ENCODE measurements at regions not wholly inside any gene's neighbourhood (a gene's known extent, or its start where the extent isn't known, plus 50 kb on each side); places are given as distances from the start of the nearest gene placed in this dataset.

GRCh38 chr2:166766220-166766619, 122.1 kb upstream of the XIRP2 start:
- FAIRE-seq = no peak
- no peak overlapping the region for H2AFZ ChIP-seq (ENCODE audit: control insufficient read depth, low read length)
- H3K4me2 ChIP-seq (ENCODE audit: control insufficient read depth, extremely low read depth, insufficient read depth, low read depth, low read length) = no peak overlapping the region
- H3K27ac ChIP-seq (ENCODE audit: control insufficient read depth, insufficient read depth, low read length) = no peak overlapping the region
- TF ChIP-seq CTCF (optimal IDR thresholded peaks at IDR 0.05 in 1 of 3, IDR thresholded peaks at IDR 0.05 in 1 of 3, conservative IDR thresholded peaks at IDR 0.05 in 1 of 3; ENCODE audit: extremely low read depth in 1 of 3, insufficient read depth in 2 of 3, low read length in 3 of 3) = no peak
- no peak for TF ChIP-seq EZH2 (IDR thresholded peaks at IDR 0.05; ENCODE audit: low read length)
- no peak overlapping the region for H3K4me3 ChIP-seq (ENCODE audit: control insufficient read depth in 2 of 3, extremely low read depth in 1 of 3, insufficient read depth in 2 of 3, low read depth in 1 of 3, low read length in 3 of 3)
- DNase-seq (ENCODE audit: low read depth, low spot score) = no peak
- no peaks in the 10 kb centered on the region for H3K4me1 ChIP-seq (ENCODE audit: control insufficient read depth, extremely low read depth, insufficient read depth, low read length)
- no peaks in the 10 kb centered on the region for H3K9me1 ChIP-seq (ENCODE audit: control insufficient read depth, extremely low read depth, insufficient read depth, low read length)
- no peaks in the 10 kb centered on the region for H3K36me3 ChIP-seq (ENCODE audit: control insufficient read depth in 2 of 2, extremely low read depth in 1 of 2, insufficient read depth in 2 of 2, low read length in 2 of 2)
- no peaks in the 10 kb centered on the region for H3K9me3 ChIP-seq (ENCODE audit: control insufficient read depth, low read depth, low read length)
- no peak overlapping the region for H3K9ac ChIP-seq (ENCODE audit: control insufficient read depth, extremely low read depth, insufficient read depth, low read length)
- dilution Hi-C loops (cut with MboI; ENCODE audit: extremely low pct_ligation_motif_present, low sequenced_read_pairs) = no loop called here
- H4K20me1 ChIP-seq (ENCODE audit: control insufficient read depth, extremely low read depth, insufficient read depth, low read length) = no peaks in the 10 kb centered on the region
- H3K79me2 ChIP-seq (ENCODE audit: control insufficient read depth, insufficient read depth, low read length) = no peaks in the 10 kb centered on the region
- no peaks in the 10 kb centered on the region for H3K27me3 ChIP-seq (ENCODE audit: control insufficient read depth, extremely low read depth, insufficient read depth, low read length)

DNA sequence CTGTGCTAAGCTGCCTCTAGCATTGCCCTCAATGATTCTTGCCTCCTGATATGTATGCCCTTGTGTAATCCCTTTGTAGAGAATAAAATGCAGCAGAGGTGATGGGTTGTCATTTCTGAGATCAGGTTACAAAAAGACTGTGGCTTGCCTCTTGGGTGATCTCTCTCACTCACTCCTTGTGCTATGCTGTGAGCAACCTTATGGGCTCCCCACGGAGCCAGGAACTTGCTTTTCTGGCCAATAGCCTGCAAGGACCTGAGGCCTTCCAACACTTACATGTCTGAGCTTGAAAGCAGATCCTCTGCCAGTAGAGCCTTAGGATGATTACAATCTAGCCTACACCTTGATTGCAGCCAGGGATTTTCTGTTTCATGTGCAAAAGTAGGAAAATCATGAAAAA, 123.1 kb upstream of the XIRP2 start:
- no peaks in the 10 kb centered on the region for H3K4me1 ChIP-seq (ENCODE audit: control insufficient read depth, extremely low read depth, insufficient read depth, low read length)
- no peak overlapping the region for H3K27ac ChIP-seq (ENCODE audit: control insufficient read depth, insufficient read depth, low read length)
- no peak overlapping the region for H2AFZ ChIP-seq (ENCODE audit: control insufficient read depth, low read length)
- H4K20me1 ChIP-seq (ENCODE audit: control insufficient read depth, extremely low read depth, insufficient read depth, low read length) = no peaks in the 10 kb centered on the region
- no peaks in the 10 kb centered on the region for H3K79me2 ChIP-seq (ENCODE audit: control insufficient read depth, insufficient read depth, low read length)
- no peak overlapping the region for H3K9ac ChIP-seq (ENCODE audit: control insufficient read depth, extremely low read depth, insufficient read depth, low read length)
- no peaks in the 10 kb centered on the region for H3K27me3 ChIP-seq (ENCODE audit: control insufficient read depth, extremely low read depth, insufficient read depth, low read length)
- no peak overlapping the region for H3K4me2 ChIP-seq (ENCODE audit: control insufficient read depth, extremely low read depth, insufficient read depth, low read depth, low read length)
- no peak overlapping the region for H3K4me3 ChIP-seq (ENCODE audit: control insufficient read depth in 2 of 3, extremely low read depth in 1 of 3, insufficient read depth in 2 of 3, low read depth in 1 of 3, low read length in 3 of 3)
- DNase-seq (ENCODE audit: low read depth, low spot score) (no peak), FAIRE-seq (no peak)
- dilution Hi-C loops (cut with MboI; ENCODE audit: extremely low pct_ligation_motif_present, low sequenced_read_pairs) = no loop called here
- H3K9me1 ChIP-seq (ENCODE audit: control insufficient read depth, extremely low read depth, insufficient read depth, low read length) = no peaks in the 10 kb centered on the region
- H3K9me3 ChIP-seq (ENCODE audit: control insufficient read depth, low read depth, low read length) = no peaks in the 10 kb centered on the region
- TF ChIP-seq EZH2 (IDR thresholded peaks at IDR 0.05; ENCODE audit: low read length) (no peak), CTCF (optimal IDR thresholded peaks at IDR 0.05 in 1 of 3, IDR thresholded peaks at IDR 0.05 in 1 of 3, conservative IDR thresholded peaks at IDR 0.05 in 1 of 3; ENCODE audit: extremely low read depth in 1 of 3, insufficient read depth in 2 of 3, low read length in 3 of 3) (no peak)
- H3K36me3 ChIP-seq (ENCODE audit: control insufficient read depth in 2 of 2, extremely low read depth in 1 of 2, insufficient read depth in 2 of 2, low read length in 2 of 2) = no peaks in the 10 kb centered on the region
